HG02885 (cell line): ENCODE measurements at regions not wholly inside any gene's neighbourhood (a gene's known extent, or its start where the extent isn't known, plus 50 kb on each side); places are given as distances from the start of the nearest gene placed in this dataset.

Source experiments
- ATAC-seq: cut with Tn5 transposase; IDR thresholded peaks from one replicate; pipeline ENCODE4 v1.9.1; 2021; ENCODE audit warnings: mild to moderate bottlenecking; ENCODE audit not compliant: unreplicated experiment, poor library complexity

- ATAC-seq = no peak
Measured at GRCh38 chr5:61263072-61263471, 69.0 kb upstream of the ZSWIM6 start.

DNA sequence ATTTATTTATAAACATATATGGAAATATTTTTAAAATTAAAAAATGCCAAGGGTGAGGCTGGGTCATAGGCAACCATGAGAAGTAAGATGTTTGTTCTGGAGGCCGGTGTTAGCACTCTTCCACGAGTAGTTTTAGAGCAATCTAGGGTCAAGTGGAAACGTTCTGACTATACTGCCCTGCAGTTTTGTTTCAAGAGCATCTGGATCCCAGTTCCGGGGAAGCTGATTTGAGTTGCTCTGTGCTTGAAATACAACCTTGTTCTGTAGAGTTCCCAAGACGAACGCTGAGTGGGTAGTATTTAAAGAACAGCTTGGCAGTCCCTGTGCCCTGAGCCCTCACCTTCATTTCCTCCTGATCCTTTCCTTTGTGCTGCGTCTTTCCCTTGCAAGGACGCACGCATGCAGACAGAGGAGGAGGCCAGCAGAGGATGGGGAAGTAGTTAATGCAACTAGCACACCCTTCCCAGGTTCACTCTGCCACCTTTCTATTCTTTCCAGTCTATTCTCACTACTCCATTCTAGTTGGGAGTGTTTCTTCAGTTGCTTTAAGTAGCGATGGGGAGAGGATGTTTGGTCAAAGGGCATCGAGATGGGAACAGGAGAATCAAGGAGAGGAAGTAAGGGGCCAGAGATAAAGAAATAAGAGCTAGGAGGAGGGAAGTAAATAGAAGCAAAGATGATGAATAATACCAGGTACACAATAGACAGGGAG lies 68.3 kb upstream of the ZSWIM6 start:
- ATAC-seq = no peak

- no peak for ATAC-seq
Measured at GRCh38 chr5:61264273-61264661, 67.8 kb upstream of the ZSWIM6 start.

GRCh38 chr5:61267116-61267515 lies 64.9 kb upstream of the ZSWIM6 start:
- ATAC-seq = no peak

DNA sequence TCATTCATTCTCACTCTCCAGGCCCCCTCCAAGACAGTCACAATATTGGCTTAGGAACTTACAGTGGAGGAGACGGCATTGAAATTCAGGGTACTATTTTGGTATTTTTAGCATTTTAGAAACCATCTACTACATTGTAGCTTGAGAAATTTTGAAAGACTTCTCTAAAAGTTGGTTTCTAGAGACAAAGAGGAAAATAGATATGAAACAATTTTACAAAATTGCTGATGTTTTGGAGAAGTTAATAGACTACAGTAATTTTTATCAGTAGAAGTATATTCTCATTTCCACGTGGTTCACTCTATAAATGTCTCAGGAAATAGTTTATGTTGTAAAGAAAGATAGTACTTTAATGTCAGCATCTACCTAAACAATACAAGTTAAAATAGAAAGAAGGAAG lies 63.2 kb upstream of the ZSWIM6 start:
- no peak for ATAC-seq

DNA sequence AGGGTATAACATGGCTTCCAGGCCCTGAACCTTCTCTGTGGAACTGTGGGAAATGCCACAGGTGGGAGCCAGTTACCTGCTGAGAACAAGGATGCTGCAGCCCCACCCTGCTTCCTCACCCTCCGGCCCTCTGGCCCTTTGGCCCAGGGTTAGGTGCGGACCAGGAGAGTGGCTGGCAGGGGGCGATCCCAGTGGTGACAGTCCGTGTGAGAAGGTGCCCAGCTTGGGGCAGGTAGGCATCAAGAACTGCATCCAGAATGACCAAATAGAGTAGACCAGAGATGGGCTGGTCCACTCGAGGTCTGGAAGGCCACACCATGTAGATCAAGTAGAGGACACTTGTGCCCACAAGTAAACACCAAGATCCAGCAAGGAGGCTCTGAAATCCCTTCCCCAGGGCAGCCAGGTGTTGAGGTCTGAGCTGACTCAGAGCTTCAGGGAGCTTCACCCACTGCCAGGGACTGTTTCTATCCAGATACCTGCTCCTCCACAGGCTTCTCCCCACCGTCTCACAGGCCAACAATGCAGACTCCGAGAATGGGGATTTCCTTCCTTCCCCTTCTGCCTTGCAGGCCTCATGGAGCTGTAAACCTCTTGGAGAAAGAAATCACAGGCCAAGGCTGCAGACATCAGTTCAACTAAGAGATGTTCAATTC lies 61.4 kb upstream of the ZSWIM6 start:
- ATAC-seq = no peak

GRCh38 chr5:61272688-61273087 lies 59.4 kb upstream of the ZSWIM6 start:
- ATAC-seq = no peak

GRCh38 chr5:61273279-61273975 lies 58.6 kb upstream of the ZSWIM6 start:
- ATAC-seq = no peak

DNA sequence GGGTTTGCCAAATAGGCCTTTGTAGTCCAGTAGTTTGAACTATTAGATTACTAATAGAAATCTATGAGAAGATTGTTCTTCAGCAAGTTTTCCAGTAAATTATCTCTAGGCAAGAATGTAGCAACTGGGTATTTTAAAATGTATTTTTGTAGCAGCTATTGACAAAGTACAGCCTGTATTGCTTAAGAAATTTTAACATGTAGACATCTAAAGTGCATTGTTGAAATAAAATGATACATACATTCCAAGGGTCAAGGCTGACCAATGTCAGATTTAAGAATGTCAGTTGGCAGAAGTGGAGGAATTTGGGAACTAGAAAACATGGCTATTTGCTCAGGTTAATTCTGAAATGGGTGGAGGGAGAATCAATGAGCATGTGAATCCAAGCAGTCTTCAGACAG lies 57.5 kb upstream of the ZSWIM6 start:
- no peak for ATAC-seq

DNA sequence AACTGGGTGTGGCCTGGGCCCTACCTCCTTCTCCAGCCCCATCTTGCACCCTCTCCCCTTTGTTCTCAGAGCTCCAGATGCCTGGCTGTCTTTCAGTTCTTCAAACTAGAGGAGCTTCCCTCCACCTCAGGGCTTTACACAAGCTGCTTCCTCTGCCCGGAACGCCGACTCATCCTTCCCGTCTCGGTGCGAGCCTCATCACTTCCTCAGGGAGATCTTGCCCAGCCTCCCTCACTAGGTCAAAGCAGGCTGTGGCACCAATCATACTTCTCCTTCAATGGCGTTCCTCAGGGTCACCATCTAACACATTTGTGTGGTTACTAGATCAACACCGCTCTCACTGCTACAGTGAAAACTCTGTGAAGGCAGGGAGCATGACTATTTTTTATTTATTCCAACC lies 56.2 kb upstream of the ZSWIM6 start:
- ATAC-seq = no peak

DNA sequence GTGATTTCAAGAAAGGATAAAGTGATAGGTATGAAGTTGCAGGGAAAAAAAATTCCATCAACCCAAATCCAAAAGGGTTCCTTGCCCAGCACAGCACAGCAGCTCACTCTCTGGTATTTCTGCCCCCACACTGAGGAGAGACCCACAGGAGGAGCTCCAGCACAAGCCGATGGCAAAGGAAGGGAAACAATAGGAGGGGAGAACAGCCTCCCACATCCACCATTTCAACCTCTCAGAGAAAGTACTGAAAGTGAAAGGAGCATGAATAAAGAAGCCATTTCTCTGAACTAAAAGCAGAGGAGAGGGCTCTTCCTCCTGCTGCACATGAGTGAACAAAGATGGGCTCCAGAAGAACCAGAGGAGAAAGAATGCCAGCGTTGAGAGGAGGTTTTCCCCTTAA lies 54.9 kb upstream of the ZSWIM6 start:
- ATAC-seq = no peak

GRCh38 chr5:61277781-61278180 lies 54.3 kb upstream of the ZSWIM6 start:
- no peak for ATAC-seq

GRCh38 chr5:61279725-61280124 lies 52.3 kb upstream of the ZSWIM6 start:
- ATAC-seq = no peak

DNA sequence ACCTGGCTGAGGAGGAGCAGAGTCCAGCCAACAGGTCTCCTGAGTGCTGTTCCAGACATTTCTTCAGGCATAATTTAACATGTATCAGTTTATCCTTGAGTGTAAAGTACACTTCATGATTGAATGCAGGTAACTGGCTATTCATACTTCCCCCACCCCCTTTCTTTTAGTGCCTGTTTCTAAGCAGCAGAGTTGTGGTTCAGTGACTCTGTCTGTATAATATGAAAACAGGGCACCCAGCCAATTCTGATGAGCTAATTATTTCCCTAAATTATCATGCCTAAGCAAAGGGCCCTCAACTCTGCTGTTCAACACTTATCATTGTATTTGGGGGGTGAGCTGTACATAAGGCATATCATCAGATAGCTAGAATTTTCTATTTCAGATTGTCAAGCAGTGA lies 51.9 kb upstream of the ZSWIM6 start:
- ATAC-seq = peak; percentile 45

- no peak for ATAC-seq
Measured at GRCh38 chr5:61280761-61281427, 51.2 kb upstream of the ZSWIM6 start.

DNA sequence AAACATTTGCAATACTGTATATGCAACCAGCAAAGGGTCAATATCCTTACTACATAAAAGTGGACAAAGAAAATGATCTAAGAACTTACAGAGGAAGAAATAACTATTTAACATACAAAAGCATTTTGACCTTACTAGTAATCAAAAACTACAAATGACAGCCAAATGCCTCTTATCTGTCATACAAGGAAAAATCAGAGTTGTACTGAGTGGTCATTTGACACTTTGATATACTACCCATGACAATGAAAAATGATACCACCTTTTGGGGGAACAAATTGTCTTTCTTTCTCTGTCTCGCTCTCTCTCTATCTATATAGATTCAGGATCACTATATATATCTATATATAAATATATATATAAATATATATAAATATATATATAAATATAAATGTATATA lies 50.4 kb upstream of the ZSWIM6 start:
- no peak for ATAC-seq
